Heart left ventricle (tissue), 16 donors: ENCODE measurements at regions not wholly inside any gene's neighbourhood (a gene's known extent, or its start where the extent isn't known, plus 50 kb on each side); places are given as distances from the start of the nearest gene placed in this dataset.

Experiments
- ATAC-seq, 4 donors: fragments of 200-7000 bp; cut with Tn5 transposase; one replicate each; pipeline ENCODE4 v1.9.1; 2020 to 2022; ENCODE audit warnings: moderate library complexity in 4 of 4, mild to moderate bottlenecking in 3 of 4, moderate number of reproducible peaks in 1 of 4
- DNase-seq, 5 donors: peaks; one replicate each; pipeline ENCODE4 v3.0.0-alpha.2; 2020
- H3K27ac ChIP-seq, 12 donors: fragments of 200-600 bp; sonication (generic) in 4 of 12; one replicate each; pipeline versions ENCODE4 v1.5.0 to v1.8.0; 2016 to 2022; ENCODE audit warnings: mild to moderate bottlenecking in 2 of 12
- H3K27me3 ChIP-seq, 9 donors: fragments of 200-600 bp; sonication (generic) in 2 of 9; one replicate each; pipeline versions ENCODE4 v1.5.1 to v1.8.0; 2016 to 2022; ENCODE audit warnings: mild to moderate bottlenecking in 3 of 9
- H3K36me3 ChIP-seq, 9 donors: fragments of 200-600 bp; sonication (generic) in 2 of 9; one replicate each; pipeline versions ENCODE4 v1.5.0 to v1.8.0; 2018 to 2022; ENCODE audit warnings: mild to moderate bottlenecking in 2 of 9
- H3K4me1 ChIP-seq, 12 donors: fragments of 200-600 bp; sonication (generic) in 4 of 12; one replicate each; pipeline versions ENCODE4 v1.5.0 to v1.8.0; 2016 to 2022; ENCODE audit warnings: mild to moderate bottlenecking in 3 of 12
- H3K4me3 ChIP-seq, 12 donors: fragments of 200-600 bp; sonication (generic) in 4 of 12; one replicate each; pipeline versions ENCODE4 v1.5.0 to v1.8.0; 2017 to 2022; ENCODE audit warnings: mild to moderate bottlenecking in 9 of 12, moderate library complexity in 4 of 12
- H3K9me3 ChIP-seq, 12 donors: fragments of 200-600 bp; sonication (generic) in 4 of 12; one replicate each; pipeline versions ENCODE4 v1.5.0 to v1.8.0; 2016 to 2022; ENCODE audit warnings: mild to moderate bottlenecking in 1 of 12
- CTCF ChIP-seq, 12 donors: fragments of 200-600 bp; sonication (generic) in 4 of 12; IDR thresholded peaks; one replicate each; pipeline versions ENCODE4 v1.5.0 to v1.8.0; 2018 to 2022; ENCODE audit warnings: antibody characterized with exemption in 12 of 12, mild to moderate bottlenecking in 5 of 12
- POLR2A ChIP-seq, 2 donors: fragments of 450-650 bp; IDR thresholded peaks; one replicate each; pipeline ENCODE4 v1.6.1; 2017; ENCODE audit warnings: antibody characterized with exemption in 2 of 2, mild to moderate bottlenecking in 2 of 2, moderate library complexity in 2 of 2
- WGBS, 4 donors: extraction: QIAGEN DNeasy Blood & Tissue Kit in 2 of 4; methylation state at CpG; one replicate each; pipeline versions ENCODE4 v1.1.5 to v1.1.7; 2013 to 2018; 5-methylcytosine and 5-hydroxymethylcytosine counted together
- intact Hi-C, 10 donors: fragments of 100-400 bp; cut with DNase I; formaldehyde crosslinking; loops; one replicate each; pipeline versions ENCODE4 v1.11.1 to v1.14.2; 2022
- donor health status: ischemic (EF 13 %, LVEDD 7.1; RV severe dilation, severe dysfunction).
- donor health status: healthy with polysubstance abuse.
- donor health status: DM: no; HTN: yes; CAD: no.
- donor health status: DM: no; HTN: no; CAD: no.
- donor health status: ischemic (EF 25% LVEDD 6.9; RV normal size, moderate dysfunction).
- donor health status: ischemic (EF 25% LVEDD 5.7; RV mildly dilated, moderate dysfunction).
- donor health status: healthy.
- donor health status: DM: yes; HTN: yes; CAD: no.
- donor health status: ischemic (EF 35%, LVEDD 5.7; RV mildly dilated, moderate dysfunction).
- donor health status: nonischemic (EF 11% LVEDD 7.7; RV severe dilation, severe dysfunction).
- donor health status: DM: yes; HTN: yes; CAD: no.
- donor health status: PGD.
- donor health status: ischemic (EF 29% LVEDD 5.4; RV normal size, mild dysfunction).
- donor health status: nonischemic (EF 23%, LVEDD 6.1; RV moderate dilation, normal function).

DNA sequence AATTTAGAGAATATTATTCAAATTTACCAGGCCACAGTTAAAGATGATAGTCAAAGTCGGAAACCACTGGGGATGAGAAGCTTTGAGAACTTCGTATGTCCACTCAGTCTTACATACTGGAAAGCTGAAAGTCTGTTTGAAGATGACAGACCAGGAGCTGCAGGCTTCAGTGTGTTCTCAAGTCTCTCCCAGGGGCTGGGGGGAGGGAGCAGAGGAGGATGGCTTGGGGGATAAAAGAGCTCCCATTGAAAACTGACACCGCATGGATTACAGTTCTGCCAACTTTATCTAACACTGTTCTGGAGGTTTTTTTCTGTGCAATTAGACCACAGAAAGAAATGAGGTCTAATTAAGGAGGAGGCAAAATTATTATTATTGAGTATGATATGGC, 170.5 kb upstream of the ALKAL2 start:
- DNase-seq (no peak), ATAC-seq (no peak)
- no peaks in the 10 kb centered on the region for H3K9me3 ChIP-seq
- intact Hi-C loops, result no loop called here
- 44 to 49% (median 45%) methylated on average over 3 of the region's 3 CpGs for WGBS, 4 donors
- H3K36me3 ChIP-seq, result no peaks in the 10 kb centered on the region
- no peaks in the 10 kb centered on the region for H3K4me1 ChIP-seq
- H3K27me3 ChIP-seq, result peaks cover 0 to 50% (median under 1%) of the 10 kb centered on the region in 9 donors
- TF ChIP-seq POLR2A (IDR thresholded peaks at IDR 0.05) (no peak), CTCF (IDR thresholded peaks at IDR 0.05) (no peak)
- no peak overlapping the region for H3K4me3 ChIP-seq
- H3K27ac ChIP-seq, result no peak overlapping the region

GRCh38 chr2:457792-458424, 170.0 kb upstream of the ALKAL2 start:
- no peak overlapping the region for H3K27ac ChIP-seq
- TF ChIP-seq CTCF (IDR thresholded peaks at IDR 0.05) (no peak), POLR2A (IDR thresholded peaks at IDR 0.05) (no peak)
- peaks cover 0 to 55% (median 6%) of the 10 kb centered on the region in 9 donors for H3K27me3 ChIP-seq
- DNase-seq (no peak), ATAC-seq (no peak)
- WGBS, 4 donors, result 58 to 66% (median 62%) methylated on average over 8 of the region's 8 CpGs
- intact Hi-C loops, result no loop called here
- H3K4me1 ChIP-seq, result no peaks in the 10 kb centered on the region
- no peaks in the 10 kb centered on the region for H3K9me3 ChIP-seq
- H3K36me3 ChIP-seq, result no peaks in the 10 kb centered on the region
- no peak overlapping the region for H3K4me3 ChIP-seq

DNA sequence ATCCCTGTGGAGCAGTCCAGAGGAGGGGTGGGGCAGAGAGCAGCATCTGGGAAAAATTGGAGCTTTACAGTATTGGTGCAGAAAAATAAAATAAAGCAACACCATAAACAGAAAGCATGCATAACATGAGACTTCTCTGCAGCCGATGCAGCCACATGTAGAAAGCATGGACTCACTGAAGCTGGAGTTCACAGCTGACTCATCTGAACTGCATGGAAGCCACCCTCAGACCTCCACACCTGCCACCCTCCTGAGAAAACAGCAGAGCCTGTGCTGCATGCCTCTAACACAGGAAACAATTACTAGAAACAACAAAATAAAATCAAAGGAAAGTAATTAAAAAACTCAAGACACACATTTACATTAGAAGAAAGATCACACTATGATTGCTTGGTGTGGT, 169.4 kb upstream of the ALKAL2 start:
- Histone ChIP-seq H3K27ac (no peak overlapping the region), H3K4me3 (no peak overlapping the region), H3K4me1 (no peaks in the 10 kb centered on the region), H3K36me3 (no peaks in the 10 kb centered on the region), H3K27me3 (peaks cover 0 to 59% (median 6%) of the 10 kb centered on the region in 9 donors), H3K9me3 (no peaks in the 10 kb centered on the region)
- TF ChIP-seq POLR2A (IDR thresholded peaks at IDR 0.05) (no peak), CTCF (IDR thresholded peaks at IDR 0.05) (no peak)
- ATAC-seq (no peak), DNase-seq (no peak)
- 74 to 90% (median 80%) methylated on average over 1 of the region's 1 CpG for WGBS, 4 donors
- intact Hi-C loops, result no loop called here

GRCh38 chr2:455913-456312, 168.0 kb upstream of the ALKAL2 start:
- 72 to 81% (median 75%) methylated on average over 2 of the region's 2 CpGs for WGBS, 4 donors
- no peak for ATAC-seq
- H3K27ac ChIP-seq, result no peak overlapping the region
- peaks cover 0 to 57% (median 6%) of the 10 kb centered on the region in 9 donors for H3K27me3 ChIP-seq
- H3K4me1 ChIP-seq, result no peaks in the 10 kb centered on the region
- no peak for TF ChIP-seq CTCF (IDR thresholded peaks at IDR 0.05)
- TF ChIP-seq POLR2A (IDR thresholded peaks at IDR 0.05), result no peak
- no peak overlapping the region for H3K4me3 ChIP-seq
- no peaks in the 10 kb centered on the region for H3K9me3 ChIP-seq
- H3K36me3 ChIP-seq, result no peaks in the 10 kb centered on the region
- DNase-seq, result no peak
- intact Hi-C loops, result no loop called here
